EH (cell line): ENCODE measurements at regions not wholly inside any gene's neighbourhood (a gene's known extent, or its start where the extent isn't known, plus 50 kb on each side); places are given as distances from the start of the nearest gene placed in this dataset.
A peak's percentile ranks its signal among the peaks of the same experiment; 100 is the strongest.

Experiments
- DNase-seq: peaks from one replicate; pipeline ENCODE4 v3.0.0-alpha.2; 2015; ENCODE audit warnings: low read depth

GRCh38 chr1:98422816-98423215, 238.7 kb upstream of the SNX7 start:
- peak; percentile 48 for DNase-seq

- DNase-seq = no peak
These were observed 240.5 kb upstream of the SNX7 start for GRCh38 chr1:98421085-98421435.

- DNase-seq = peak; percentile 18
These were observed 241.0 kb upstream of the SNX7 start for GRCh38 chr1:98420376-98421084.

- DNase-seq = no peak
These were observed 243.7 kb upstream of the SNX7 start for GRCh38 chr1:98417820-98418219.

- no peak for DNase-seq
These were observed 251.4 kb upstream of the SNX7 start for GRCh38 chr1:98410082-98410481.

DNA sequence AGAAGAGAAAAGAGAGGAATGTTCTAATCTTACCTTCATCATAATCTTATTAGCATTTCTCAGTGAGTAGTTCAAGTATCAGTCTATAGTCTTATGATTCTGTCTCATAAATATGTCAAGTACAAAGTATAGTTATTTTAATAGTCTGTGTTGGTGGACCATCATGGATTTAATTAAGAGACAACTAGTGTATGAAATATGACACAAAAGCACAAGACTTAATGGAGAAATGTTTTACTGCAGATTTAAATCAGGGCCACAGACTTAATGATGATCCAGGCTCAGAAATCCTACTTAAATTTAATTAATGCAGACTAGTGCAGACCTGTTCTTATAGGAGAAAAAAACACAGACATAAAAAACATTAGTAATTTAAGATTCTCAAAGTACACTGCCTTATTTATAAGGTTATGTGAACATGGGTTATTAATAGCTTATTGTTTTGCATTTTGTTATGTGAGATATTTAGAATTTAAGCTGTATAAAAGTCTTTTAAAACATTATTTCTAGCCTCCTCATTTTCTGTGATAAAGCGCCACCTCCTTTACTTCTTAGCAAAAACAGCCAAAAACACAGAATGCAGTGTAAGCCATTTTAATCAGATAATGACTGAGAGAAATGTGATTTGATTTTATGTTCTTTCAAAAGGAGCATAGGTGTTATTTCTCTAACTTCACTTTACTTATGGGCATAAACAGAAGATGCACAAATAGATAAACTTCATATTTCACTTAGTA, 255.0 kb upstream of the SNX7 start:
- DNase-seq = no peak

DNA sequence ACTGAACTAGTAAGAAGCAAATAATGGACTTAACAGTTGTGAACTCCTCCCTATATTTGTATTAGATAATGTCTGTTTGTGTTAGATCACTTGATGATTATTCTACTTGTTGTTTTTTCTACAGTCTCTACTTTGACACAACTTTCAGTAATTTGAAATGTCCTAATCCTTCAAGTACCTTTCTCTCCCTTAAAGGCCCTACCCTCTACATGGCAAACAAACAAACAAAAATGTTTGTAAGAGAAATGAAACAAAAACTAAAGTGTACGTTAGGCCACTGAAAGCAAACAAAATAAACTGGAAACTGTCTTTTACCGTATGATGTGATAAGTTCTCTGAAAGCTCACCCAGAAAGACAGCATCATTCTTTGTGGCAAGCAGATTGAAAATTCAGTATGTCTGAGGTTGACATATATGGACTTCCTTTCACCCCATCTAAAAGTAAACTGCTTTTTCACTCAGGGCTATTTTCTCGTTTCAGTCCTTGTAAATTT, 255.9 kb upstream of the SNX7 start:
- no peak for DNase-seq

- no peak for DNase-seq
These were observed 256.7 kb upstream of the SNX7 start for GRCh38 chr1:98404866-98405265.

DNA sequence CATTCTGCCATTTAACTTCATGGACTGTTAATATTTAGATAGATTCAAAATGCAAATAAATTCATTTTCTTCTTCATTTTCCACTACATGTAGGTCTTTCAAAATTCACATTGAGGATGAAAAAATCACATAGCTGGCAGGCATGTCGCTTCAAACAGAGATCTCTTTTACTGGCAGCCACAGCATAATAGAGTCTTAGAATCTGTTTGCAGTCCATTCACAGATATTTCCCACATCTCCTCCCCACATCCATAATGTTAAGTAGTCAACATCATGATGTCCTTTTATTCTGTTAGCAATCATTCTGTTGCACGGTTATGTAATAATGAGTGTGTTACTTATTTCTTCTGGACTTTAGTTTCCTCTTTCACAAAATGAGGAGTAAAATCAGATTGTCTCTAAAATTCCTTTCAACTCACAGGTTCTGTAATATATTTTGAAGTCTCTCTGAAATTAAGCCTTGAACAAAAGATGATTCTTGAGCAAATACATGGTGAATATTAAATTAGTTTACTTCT, 257.5 kb upstream of the SNX7 start:
- DNase-seq = no peak

DNA sequence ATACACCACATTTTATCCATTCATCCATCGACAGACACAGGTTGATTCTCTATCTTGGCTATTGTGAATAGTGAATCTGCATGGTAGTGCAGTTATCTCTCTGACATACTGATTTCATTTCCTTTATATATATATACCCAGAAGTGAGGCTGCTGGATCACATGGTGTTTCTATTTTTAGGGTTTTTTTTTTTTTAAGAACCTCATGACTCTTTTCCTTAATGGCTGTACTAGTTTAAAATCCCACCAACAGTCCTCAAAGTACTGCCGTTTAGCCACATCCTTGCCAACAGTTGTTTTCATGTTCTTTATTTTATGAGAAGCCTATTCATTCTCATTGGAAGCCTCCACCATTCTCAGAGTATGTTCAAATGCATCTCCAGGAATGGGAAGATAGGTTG, 258.7 kb upstream of the SNX7 start:
- no peak for DNase-seq

GRCh38 chr1:98400446-98400845, 261.1 kb upstream of the SNX7 start:
- no peak for DNase-seq

GRCh38 chr1:98399218-98399617, 262.3 kb upstream of the SNX7 start:
- DNase-seq = peak; percentile 71

GRCh38 chr1:98398649-98399048, 262.9 kb upstream of the SNX7 start:
- no peak for DNase-seq

GRCh38 chr1:98398092-98398491, 263.4 kb upstream of the SNX7 start:
- no peak for DNase-seq

- no peak for DNase-seq
These were observed 267.8 kb upstream of the SNX7 start for GRCh38 chr1:98393719-98394118.

- DNase-seq = no peak
These were observed 270.3 kb upstream of the SNX7 start for GRCh38 chr1:98391175-98391574.

- peak; percentile 92 for DNase-seq
These were observed 271.7 kb upstream of the SNX7 start for GRCh38 chr1:98389809-98390208.

GRCh38 chr1:98388441-98388840, 273.1 kb upstream of the SNX7 start:
- peak; percentile 82 for DNase-seq

GRCh38 chr1:98387701-98388100, 273.8 kb upstream of the SNX7 start:
- DNase-seq = peak; percentile 26

GRCh38 chr1:98386675-98387440, 274.7 kb upstream of the SNX7 start:
- no peak for DNase-seq

GRCh38 chr1:98385652-98386051, 275.9 kb upstream of the SNX7 start:
- no peak for DNase-seq

GRCh38 chr1:98384461-98385141, 276.9 kb upstream of the SNX7 start:
- DNase-seq = peak; percentile 44
